ENCODE measurements at regions not wholly inside any gene's neighbourhood (a gene's known extent, or its start where the extent isn't known, plus 50 kb on each side); places are given as distances from the start of the nearest gene placed in this dataset.
A peak's percentile ranks its signal among the peaks of the same experiment; 100 is the strongest.
"Not testable (repeated sequence)": the region's sequence is repeated elsewhere in the genome, so short reads cannot be mapped to it uniquely, and the experiment has no call there.

DNA sequence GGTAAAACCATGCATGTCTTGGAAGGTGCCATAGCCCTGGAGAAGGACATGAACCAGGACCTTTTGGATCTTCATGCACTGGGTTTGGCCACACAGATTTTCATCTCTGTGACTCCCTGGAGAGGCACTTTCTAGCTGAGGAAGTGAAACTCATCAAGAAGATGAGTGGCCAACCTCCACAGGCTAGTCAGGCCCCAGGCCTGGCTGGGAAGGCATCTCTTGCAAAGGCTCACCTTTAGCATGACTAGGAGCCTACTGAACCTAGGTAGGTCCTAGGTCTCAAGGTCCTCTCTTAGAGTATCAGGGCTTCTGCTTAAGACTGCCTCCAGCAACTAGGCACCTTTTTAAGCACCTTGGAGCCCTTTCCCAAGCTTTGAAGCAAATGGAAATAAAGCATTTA lies 1448.7 kb upstream of the ACO1 start:
- no peak overlapping the region for H3K4me3 Mint-ChIP-seq
- H3K27me3 Mint-ChIP-seq: no peaks in the 10 kb centered on the region
- no peaks in the 10 kb centered on the region for H3K9me3 Mint-ChIP-seq
- H3K27ac Mint-ChIP-seq: no peak overlapping the region
- ATAC-seq (replicated peaks) (peak; percentile 33 to 48), DNase-seq (no peak)
- H3K4me1 Mint-ChIP-seq: no peaks in the 10 kb centered on the region
- no peaks in the 10 kb centered on the region for H3K36me3 Mint-ChIP-seq

DNA sequence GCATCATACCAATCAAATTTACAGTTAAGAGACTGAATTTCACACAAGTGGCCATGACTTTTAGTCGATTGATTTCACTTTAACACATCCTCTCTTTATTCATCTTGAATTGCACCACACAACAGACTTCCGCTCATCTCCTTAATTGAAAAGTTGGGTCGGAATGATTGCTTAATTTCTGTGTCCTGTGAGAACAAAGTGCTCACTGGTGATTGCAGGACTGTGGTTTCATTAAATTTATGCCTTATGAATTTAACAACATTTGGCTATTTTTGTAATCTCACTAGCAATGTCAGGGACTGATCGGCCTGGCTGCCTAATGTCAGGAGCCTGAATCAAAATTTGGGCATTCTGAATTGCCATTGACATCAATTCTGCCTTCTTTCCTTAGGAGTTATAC lies 1447.3 kb upstream of the ACO1 start:
- no peaks in the 10 kb centered on the region for H3K36me3 Mint-ChIP-seq
- no peaks in the 10 kb centered on the region for H3K4me1 Mint-ChIP-seq
- ATAC-seq (replicated peaks) (no peak), DNase-seq (no peak)
- H3K4me3 Mint-ChIP-seq: no peak overlapping the region
- no peaks in the 10 kb centered on the region for H3K9me3 Mint-ChIP-seq
- no peaks in the 10 kb centered on the region for H3K27me3 Mint-ChIP-seq
- H3K27ac Mint-ChIP-seq: no peak overlapping the region

DNA sequence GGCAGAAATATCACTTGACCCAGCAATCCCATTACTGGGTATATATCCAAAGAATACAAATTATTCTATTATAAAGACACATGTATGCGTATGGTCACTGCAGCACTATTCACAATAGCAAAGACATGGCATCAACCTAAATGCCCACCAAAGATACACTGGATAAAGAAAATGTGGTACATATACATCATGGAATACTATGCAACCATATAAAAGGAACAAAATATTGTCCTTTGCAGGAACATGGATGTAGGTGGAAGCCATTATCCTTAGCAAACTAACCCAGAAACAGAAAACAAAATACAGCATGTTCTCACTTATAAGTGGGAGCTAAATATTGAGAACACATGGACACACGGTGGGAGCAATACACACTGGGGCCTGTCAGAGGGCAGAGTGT lies 1441.6 kb upstream of the ACO1 start:
- ATAC-seq (replicated peaks); H3K36me3 Mint-ChIP-seq; H3K4me3 Mint-ChIP-seq; DNase-seq; H3K27ac Mint-ChIP-seq; H3K9me3 Mint-ChIP-seq; H3K4me1 Mint-ChIP-seq; H3K27me3 Mint-ChIP-seq: not testable (repeated sequence)

DNA sequence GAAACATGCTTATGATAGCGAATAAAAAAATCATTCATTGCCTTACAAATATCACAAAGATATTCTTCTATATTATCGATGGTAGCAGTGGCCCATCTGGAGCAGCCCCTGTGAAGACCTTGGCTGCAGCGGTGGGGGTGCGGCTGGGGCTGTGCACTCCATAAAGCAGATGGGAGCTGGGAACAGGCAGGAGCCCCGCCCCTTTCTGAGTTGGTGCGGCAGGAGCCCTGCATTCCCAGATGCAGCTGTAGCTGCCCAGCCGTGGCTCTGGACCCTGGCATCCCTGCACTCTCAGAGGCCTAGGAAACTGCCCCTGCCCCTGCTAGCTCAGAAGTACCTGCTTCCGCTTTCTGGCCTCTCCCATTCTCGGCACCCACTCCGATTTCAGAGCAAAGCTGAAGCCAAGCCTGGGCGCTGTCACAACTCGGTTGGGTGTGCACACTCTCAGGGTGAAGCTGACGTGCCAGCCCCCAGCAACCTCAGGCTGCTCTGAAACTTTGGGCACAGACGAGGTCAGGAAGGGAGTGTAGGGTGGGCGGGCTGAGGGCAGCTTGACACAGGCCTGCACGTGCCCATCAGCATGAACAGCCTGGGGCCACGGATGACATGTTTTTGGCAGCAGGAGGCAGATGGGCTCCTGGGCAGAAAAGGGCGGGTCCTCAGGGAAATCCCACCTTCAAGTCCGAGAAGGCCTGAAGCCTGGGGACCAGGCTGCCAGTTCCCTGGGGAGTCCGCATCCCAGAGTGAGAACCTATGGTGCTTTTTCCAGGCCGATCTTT lies 1440.8 kb upstream of the ACO1 start:
- no peaks in the 10 kb centered on the region for H3K4me1 Mint-ChIP-seq
- no peaks in the 10 kb centered on the region for H3K27me3 Mint-ChIP-seq
- H3K27ac Mint-ChIP-seq: no peak overlapping the region
- ATAC-seq (replicated peaks) (no peak), DNase-seq (no peak)
- no peaks in the 10 kb centered on the region for H3K36me3 Mint-ChIP-seq
- no peak overlapping the region for H3K4me3 Mint-ChIP-seq
- H3K9me3 Mint-ChIP-seq: peaks cover 3 to 4% of the 10 kb centered on the region in 2 donors

DNA sequence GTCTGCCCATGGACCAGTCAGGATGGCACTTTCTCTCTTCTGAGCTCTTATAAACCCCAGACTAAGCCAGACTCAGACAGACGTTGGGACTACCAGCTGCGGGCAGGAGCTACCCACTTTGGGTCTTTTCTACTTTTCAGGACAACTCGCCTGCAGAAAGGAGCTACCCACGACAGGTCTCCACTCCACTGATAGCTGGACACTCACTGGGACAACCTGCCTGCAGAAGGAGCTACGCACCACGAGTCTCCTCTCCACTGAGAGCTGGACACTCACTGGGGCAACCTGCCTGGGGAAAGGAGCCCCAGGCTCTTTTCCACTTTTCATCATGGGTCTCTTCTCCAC lies 1440.2 kb upstream of the ACO1 start:
- H3K27me3 Mint-ChIP-seq: no peaks in the 10 kb centered on the region
- ATAC-seq (replicated peaks): peak in 1 of 2 donors; percentile 25
- H3K9me3 Mint-ChIP-seq: peaks cover 4 to 5% of the 10 kb centered on the region in 2 donors
- H3K4me3 Mint-ChIP-seq: no peak overlapping the region
- no peaks in the 10 kb centered on the region for H3K4me1 Mint-ChIP-seq
- no peak for DNase-seq
- H3K36me3 Mint-ChIP-seq: no peaks in the 10 kb centered on the region
- no peak overlapping the region for H3K27ac Mint-ChIP-seq

DNA sequence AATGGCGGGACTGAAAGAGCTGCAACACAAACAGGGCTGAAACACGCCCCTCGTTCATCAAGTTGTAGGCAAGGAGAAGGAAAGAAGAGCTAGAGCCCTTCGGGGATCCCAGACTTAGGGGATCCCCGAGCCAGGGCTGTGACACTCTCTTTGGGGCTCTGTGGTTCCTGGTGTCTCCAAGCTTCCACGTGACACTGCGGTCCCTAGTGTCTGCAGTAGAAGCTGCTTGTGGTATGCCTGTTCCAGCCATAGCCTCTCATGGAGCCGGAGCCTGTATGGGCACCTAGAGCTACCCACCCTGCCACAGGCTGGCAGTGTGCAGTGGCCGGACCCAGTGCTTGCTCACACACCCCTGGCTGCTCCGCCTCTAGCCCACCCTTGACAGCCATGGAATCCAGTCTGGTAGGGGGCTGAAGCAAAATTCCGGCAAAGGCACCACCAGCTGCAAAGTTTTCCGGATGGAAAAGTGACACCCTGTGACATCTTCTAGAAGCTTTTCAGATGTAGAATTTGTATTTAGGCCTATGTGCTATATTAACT lies 1439.6 kb upstream of the ACO1 start:
- H3K4me3 Mint-ChIP-seq: no peak overlapping the region
- no peaks in the 10 kb centered on the region for H3K4me1 Mint-ChIP-seq
- H3K9me3 Mint-ChIP-seq: peaks cover 4 to 5% of the 10 kb centered on the region in 2 donors
- no peaks in the 10 kb centered on the region for H3K36me3 Mint-ChIP-seq
- DNase-seq (no peak), ATAC-seq (replicated peaks) (peak in 1 of 2 donors; percentile 41)
- H3K27me3 Mint-ChIP-seq: no peaks in the 10 kb centered on the region
- no peak overlapping the region for H3K27ac Mint-ChIP-seq

DNA sequence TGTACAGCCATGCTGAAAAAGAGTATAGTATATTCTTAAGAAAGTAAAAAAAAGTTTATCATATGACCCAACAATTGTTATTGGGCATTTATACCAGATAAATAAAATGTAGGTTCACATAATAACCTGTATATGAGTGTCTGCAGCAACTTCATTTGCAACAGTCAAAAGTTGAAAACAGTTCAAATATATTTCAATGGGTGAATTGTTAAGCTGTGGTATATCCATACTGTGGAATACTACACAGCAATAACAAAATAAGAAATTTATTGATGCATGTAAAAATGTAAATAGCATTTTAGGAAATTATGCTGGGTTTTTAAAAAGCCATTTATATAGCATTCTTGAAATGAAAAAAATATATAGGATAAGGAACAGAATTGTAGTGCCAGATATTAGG lies 1420.1 kb upstream of the ACO1 start:
- Mint-ChIP-seq H3K36me3 (no peaks in the 10 kb centered on the region), H3K4me1 (no peaks in the 10 kb centered on the region), H3K27ac (no peak overlapping the region), H3K4me3 (no peak overlapping the region), H3K9me3 (no peaks in the 10 kb centered on the region), H3K27me3 (no peaks in the 10 kb centered on the region)
- no peak for ATAC-seq (replicated peaks)
- DNase-seq: no peak

DNA sequence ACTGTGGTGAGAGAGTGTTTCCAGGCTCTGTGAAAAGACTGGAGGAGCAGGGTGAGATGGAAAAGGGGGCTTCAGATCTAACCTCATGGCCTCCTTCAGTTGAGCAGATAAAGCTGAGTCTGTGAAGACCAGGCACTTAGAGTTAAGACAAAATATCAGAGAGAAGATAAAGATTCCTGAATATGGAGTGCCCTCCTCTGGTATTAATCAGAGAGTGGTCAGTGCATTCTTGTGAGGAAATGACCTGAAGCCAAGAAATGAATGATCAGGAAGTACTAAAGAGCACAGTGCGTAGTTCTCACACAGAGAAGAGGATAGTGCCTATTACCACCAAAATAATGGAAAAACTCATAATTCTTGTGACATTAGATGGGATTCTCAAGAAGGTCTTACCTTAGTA lies 1417.0 kb upstream of the ACO1 start:
- no peaks in the 10 kb centered on the region for H3K27me3 Mint-ChIP-seq
- no peak for DNase-seq
- no peaks in the 10 kb centered on the region for H3K4me1 Mint-ChIP-seq
- no peak overlapping the region for H3K4me3 Mint-ChIP-seq
- no peaks in the 10 kb centered on the region for H3K9me3 Mint-ChIP-seq
- no peaks in the 10 kb centered on the region for H3K36me3 Mint-ChIP-seq
- H3K27ac Mint-ChIP-seq: no peak overlapping the region
- ATAC-seq (replicated peaks): peak in 1 of 2 donors; percentile 12

DNA sequence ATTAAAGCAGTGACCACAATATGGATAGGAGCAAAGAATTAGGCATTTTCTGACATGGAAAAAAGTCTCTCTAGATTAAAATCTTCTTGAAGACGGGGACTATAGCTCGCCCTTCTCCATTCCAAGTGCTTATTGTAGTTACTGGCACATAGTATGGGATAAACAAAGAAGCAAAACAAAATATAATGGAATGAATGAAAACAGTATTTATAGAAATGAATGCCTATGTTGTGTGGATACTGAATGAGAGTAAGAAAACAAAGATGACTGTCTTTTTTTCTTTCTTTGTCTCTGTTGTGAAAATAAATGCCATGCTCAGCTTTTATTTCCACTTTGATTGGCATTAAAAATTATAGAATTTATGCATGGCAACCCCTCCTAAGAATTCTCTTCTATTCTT lies 1414.3 kb upstream of the ACO1 start:
- Mint-ChIP-seq H3K27me3 (no peaks in the 10 kb centered on the region), H3K36me3 (no peaks in the 10 kb centered on the region), H3K9me3 (no peaks in the 10 kb centered on the region), H3K4me3 (no peak overlapping the region), H3K4me1 (no peaks in the 10 kb centered on the region), H3K27ac (no peak overlapping the region)
- DNase-seq (no peak), ATAC-seq (replicated peaks) (no peak)

DNA sequence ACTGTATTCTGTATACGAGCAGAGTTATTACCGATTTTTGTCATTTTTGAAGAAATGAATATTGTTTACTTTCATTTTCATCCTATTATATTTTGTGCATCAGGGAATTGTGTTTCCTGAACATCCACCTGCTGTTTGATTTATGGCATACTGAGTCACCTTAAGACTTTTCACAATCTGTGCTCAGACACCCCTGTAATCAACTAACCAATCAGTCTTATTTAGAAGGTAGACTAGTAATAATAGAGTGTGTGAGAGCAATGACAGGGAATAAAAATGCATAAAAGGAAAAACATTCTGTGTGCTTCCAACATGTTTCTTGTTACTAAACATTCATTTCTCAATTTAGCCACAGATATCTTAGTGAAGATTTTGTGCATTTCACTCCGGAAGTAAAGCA lies 1413.6 kb upstream of the ACO1 start:
- Mint-ChIP-seq H3K27me3 (no peaks in the 10 kb centered on the region), H3K4me1 (no peaks in the 10 kb centered on the region), H3K27ac (no peak overlapping the region), H3K36me3 (no peaks in the 10 kb centered on the region), H3K4me3 (no peak overlapping the region), H3K9me3 (no peaks in the 10 kb centered on the region)
- no peak for ATAC-seq (replicated peaks)
- DNase-seq: no peak

DNA sequence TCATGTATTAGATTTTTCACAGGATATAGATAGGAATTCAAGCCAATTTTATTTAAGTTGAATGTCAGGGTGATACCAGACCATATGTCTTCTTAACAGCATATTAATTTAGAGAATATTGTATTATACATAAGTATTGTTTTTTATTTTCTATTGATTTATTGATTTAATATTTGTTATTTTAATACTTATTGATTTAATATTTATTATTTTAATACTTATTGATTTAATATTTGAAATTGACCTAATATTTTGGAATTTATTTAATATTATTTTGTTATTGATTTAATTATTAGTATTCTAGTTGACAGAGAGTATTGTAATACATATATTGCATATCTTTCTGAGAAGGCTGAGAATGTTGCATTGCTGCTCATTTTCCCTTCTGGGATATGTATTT lies 1411.8 kb upstream of the ACO1 start:
- DNase-seq: no peak
- Mint-ChIP-seq H3K27me3 (no peaks in the 10 kb centered on the region), H3K4me3 (no peak overlapping the region), H3K27ac (no peak overlapping the region), H3K36me3 (no peaks in the 10 kb centered on the region), H3K9me3 (peaks cover 0 to 1% of the 10 kb centered on the region in 2 donors), H3K4me1 (no peaks in the 10 kb centered on the region)
- no peak for ATAC-seq (replicated peaks)

DNA sequence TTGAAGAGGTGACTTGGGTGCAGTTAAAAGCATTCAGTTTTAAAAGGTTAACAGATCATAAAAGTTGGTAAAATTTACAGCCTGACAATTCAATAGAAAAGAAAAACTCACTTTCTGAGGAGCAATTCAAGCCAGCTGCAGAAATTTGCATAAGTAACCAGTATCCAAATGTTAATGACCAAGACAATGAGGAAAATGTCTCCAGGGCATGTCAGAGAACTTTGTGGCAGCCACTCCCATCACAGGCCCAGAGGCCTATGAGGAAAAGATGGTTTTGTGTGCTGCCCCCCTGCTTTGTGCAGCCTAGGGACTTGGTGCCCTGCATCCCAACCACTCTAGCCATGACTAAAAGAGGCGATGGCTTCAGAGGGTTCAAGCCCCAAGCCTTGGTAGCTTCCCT lies 1406.5 kb upstream of the ACO1 start:
- Mint-ChIP-seq H3K4me3 (no peak overlapping the region), H3K4me1 (no peaks in the 10 kb centered on the region), H3K36me3 (no peaks in the 10 kb centered on the region), H3K27me3 (no peaks in the 10 kb centered on the region), H3K27ac (no peak overlapping the region), H3K9me3 (peaks cover 6 to 8% of the 10 kb centered on the region in 2 donors)
- DNase-seq (no peak), ATAC-seq (replicated peaks) (no peak)

DNA sequence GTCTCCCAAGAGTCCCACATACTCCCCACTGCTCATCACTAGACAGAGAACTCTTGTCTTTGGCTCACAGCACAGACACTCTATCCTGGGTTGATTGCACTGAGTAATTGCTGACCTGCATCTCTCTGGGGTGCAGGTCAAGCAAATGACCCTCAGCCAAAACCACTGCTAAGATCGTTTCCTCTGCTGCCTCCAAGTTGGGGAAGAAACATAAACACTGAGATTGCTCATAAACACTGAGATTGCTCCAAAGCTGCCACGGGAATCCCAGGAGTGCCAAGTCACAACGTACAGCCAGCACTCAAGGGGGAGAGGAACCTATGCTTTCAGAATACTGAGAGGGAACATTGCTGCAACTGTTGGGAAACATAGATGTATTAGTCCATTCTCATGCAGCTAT lies 1402.1 kb upstream of the ACO1 start:
- ATAC-seq (replicated peaks) (no peak), DNase-seq (no peak)
- Mint-ChIP-seq H3K27me3 (no peaks in the 10 kb centered on the region), H3K4me3 (no peak overlapping the region), H3K27ac (no peak overlapping the region), H3K4me1 (no peaks in the 10 kb centered on the region), H3K9me3 (peaks cover 6 to 10% of the 10 kb centered on the region in 2 donors), H3K36me3 (no peaks in the 10 kb centered on the region)

DNA sequence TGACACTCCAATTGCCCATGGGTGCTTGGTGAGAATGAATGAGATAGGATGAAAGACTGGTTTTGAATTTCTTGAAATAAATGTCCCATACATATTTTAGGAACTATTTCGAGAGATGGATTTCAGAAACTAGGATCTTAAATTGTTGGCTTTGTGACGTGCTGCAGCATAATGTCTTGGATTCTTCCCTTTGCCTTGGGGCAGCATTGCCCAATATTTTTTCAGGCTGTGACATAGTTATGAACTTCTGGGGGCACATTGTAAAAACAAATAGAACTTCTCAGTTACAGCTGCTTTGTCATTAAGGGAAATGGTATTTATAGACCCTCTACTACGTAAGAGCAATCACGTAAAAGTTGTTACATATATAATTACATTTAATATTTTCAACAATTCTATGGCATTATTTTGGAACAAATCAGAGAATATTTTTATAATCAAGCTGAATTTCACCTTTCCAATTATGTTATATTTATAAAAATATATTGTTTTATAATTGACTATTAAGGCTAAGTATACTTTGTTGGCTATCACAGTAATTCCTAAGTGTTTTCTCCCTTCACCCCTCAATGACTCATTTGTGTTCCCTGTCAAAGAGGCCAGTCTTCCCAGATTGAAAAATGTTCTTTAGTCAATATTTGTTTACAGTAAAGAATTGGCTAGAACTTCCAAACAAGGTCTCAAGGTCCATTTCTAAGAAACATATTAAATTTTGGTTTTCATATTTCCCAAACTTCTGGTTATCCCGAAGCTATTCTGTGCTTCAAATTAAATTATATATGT lies 1388.3 kb upstream of the ACO1 start:
- DNase-seq (no peak), ATAC-seq (replicated peaks) (no peak)
- Mint-ChIP-seq H3K36me3 (no peaks in the 10 kb centered on the region), H3K9me3 (peaks cover 1 to 4% of the 10 kb centered on the region in 2 donors), H3K27me3 (no peaks in the 10 kb centered on the region), H3K4me3 (no peak overlapping the region), H3K4me1 (no peaks in the 10 kb centered on the region), H3K27ac (no peak overlapping the region)

DNA sequence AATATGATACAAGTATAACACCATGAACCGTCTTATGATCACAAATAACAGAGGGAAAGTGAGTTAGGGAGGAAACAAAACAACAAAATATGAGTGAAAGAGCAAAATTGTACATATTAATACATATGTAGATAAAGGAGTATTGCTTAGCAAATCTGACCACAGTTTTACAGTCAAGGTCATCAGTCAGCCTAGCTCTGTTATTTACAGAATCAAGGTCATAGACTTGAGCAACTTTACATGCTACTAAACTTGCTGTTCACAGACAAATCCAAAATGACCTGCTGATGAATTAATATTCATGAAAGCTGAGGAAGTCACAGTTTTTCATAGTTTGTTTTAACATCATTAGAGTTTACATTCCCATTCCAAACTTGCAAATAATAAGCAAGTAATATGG lies 1387.7 kb upstream of the ACO1 start:
- Mint-ChIP-seq H3K4me3 (no peak overlapping the region), H3K36me3 (no peaks in the 10 kb centered on the region), H3K4me1 (no peaks in the 10 kb centered on the region), H3K27me3 (no peaks in the 10 kb centered on the region), H3K9me3 (peaks cover 5% of the 10 kb centered on the region in 2 donors), H3K27ac (no peak overlapping the region)
- no peak for ATAC-seq (replicated peaks)
- no peak for DNase-seq
